ENCODE measurements at regions not wholly inside any gene's neighbourhood (a gene's known extent, or its start where the extent isn't known, plus 50 kb on each side); places are given as distances from the start of the nearest gene placed in this dataset.

DNA sequence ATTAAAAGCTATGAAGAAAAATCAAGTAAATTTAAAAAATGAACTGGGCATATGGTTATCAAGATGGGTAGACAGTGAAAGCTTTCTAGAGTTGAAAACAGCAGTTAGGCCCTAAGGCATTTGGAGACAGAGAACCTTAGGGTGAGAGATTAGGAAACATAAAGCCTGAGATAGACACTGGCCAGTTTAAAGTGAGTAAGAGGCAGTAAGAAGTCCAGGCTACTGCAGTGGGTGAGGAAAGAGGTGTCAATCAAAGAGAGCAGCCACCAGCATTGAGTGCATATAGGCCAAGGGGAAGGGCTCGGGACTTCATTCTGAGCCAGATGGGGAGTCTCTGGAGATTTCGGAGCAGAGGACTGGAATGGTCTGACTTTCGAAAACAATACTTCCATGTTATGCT, 1360.5 kb upstream of the ADGRL4 start:
- Histone ChIP-seq H3K23me2 (ENCODE audit: low read depth, low read length) (no peaks in the 10 kb centered on the region; the same call in 1 of the 2 replicates), H3K18ac (ENCODE audit: extremely low read depth, low read length) (no peak overlapping the region), H3K36me3 (ENCODE audit: control insufficient read depth in 2 of 4, insufficient read depth in 4 of 4, low read length in 3 of 4) (no peaks in the 10 kb centered on the region), H3K27me3 (replicated peaks in 1 of 4; ENCODE audit: control insufficient read depth in 3 of 4, extremely low read depth in 1 of 4, insufficient read depth in 3 of 4, low read length in 3 of 4) (no peaks in the 10 kb centered on the region), H2AFZ (ENCODE audit: low read length) (peak overlapping the region; percentile 85; the same call in 1 of the 2 replicates), H3K27ac (ENCODE audit: low read depth, low read length) (no peak overlapping the region), H4K91ac (replicated peaks; ENCODE audit: insufficient read length, low read length) (no peak overlapping the region), H3K9ac (replicated peaks in 1 of 4; ENCODE audit: extremely low read depth in 1 of 4, low read depth in 3 of 4, low read length in 3 of 4) (no peak overlapping the region), H3K4me2 (ENCODE audit: insufficient read depth in 1 of 2, low read depth in 2 of 2, low read length in 2 of 2) (no peak overlapping the region), H3K4me1 (replicated peaks in 1 of 4; ENCODE audit: control insufficient read depth in 3 of 4, insufficient read depth in 4 of 4, low read length in 3 of 4) (no peaks in the 10 kb centered on the region), H3K23ac (ENCODE audit: insufficient read length) (no peak overlapping the region), H2BK5ac (ENCODE audit: low read depth, low read length) (no peak overlapping the region), H2BK120ac (replicated peaks; ENCODE audit: low read depth, low read length) (no peak overlapping the region), H3K9me3 (ENCODE audit: insufficient read depth in 2 of 2, low read depth in 1 of 2, low read length in 1 of 2) (no peaks in the 10 kb centered on the region), H3K4me3 (ENCODE audit: extremely low read depth in 1 of 4, insufficient read depth in 2 of 4, low read depth in 3 of 4, low read length in 4 of 4) (no peak overlapping the region), H4K5ac (ENCODE audit: insufficient read length, low read depth, low read length) (no peak overlapping the region), H3K56ac (replicated peaks; ENCODE audit: insufficient read length, low read depth, low read length) (no peak overlapping the region), H2BK20ac (ENCODE audit: low read length) (no peak overlapping the region), H4K20me1 (replicated peaks in 1 of 2; ENCODE audit: control insufficient read depth in 1 of 2, insufficient read depth in 2 of 2, low read length in 2 of 2) (no peaks in the 10 kb centered on the region), H3K14ac (ENCODE audit: insufficient read length) (no peak overlapping the region), H2BK12ac (ENCODE audit: low read depth, low read length) (no peak overlapping the region), H2AK5ac (ENCODE audit: low read depth, low read length) (no peak overlapping the region), H2BK15ac (ENCODE audit: low read length) (no peak overlapping the region), H4K8ac (ENCODE audit: extremely low read depth, insufficient read depth, low read length) (no peak overlapping the region), H3K79me1 (ENCODE audit: low read depth, low read length) (no peaks in the 10 kb centered on the region), H3K79me2 (ENCODE audit: control insufficient read depth in 1 of 2, insufficient read depth in 2 of 2, low read length in 2 of 2) (no peaks in the 10 kb centered on the region), H3K4ac (replicated peaks; ENCODE audit: insufficient read length, low read depth, low read length) (no peak overlapping the region)
- 87% methylated on average over 3 of the region's 3 CpGs; no CpG with 5 or more reads in 1 of the 2 experiments for WGBS, 2 experiments (ENCODE audit: extremely low coverage in 1 of 2, insufficient coverage in 1 of 2, insufficient read length in 1 of 2, insufficient replicate concordance in 2 of 2, low coverage in 1 of 2, low lambda C conversion rate in 2 of 2, missing lambda C conversion rate in 1 of 2)
- POLR2A ChIA-PET (ENCODE audit: partially characterized antibody): no interaction called here
- FAIRE-seq (no peak), DNase-seq (ENCODE audit: low read depth in 1 of 2, low spot score in 2 of 2) (no peak)
- TF ChIP-seq CREB1 (IDR thresholded peaks at IDR 0.05) (no peak), POU5F1 (IDR thresholded peaks at IDR 0.05; ENCODE audit: low read depth, low read length) (no peak), TBP (IDR thresholded peaks at IDR 0.05; ENCODE audit: low read depth, low read length) (no peak), TCF12 (IDR thresholded peaks at IDR 0.05; ENCODE audit: low read depth, low read length) (no peak), GABPA (IDR thresholded peaks at IDR 0.05; ENCODE audit: borderline replicate concordance, insufficient read depth, low read length) (no peak), SRF (IDR thresholded peaks at IDR 0.05; ENCODE audit: low read depth, low read length) (no peak), EZH2 (IDR thresholded peaks at IDR 0.05; ENCODE audit: low read depth, low read length, severe bottlenecking) (no peak), CEBPB (IDR thresholded peaks at IDR 0.05; ENCODE audit: low read depth, low read length) (no peak), HDAC2 (IDR thresholded peaks at IDR 0.05; ENCODE audit: borderline replicate concordance in 1 of 2, low read depth in 2 of 2, low read length in 2 of 2) (no peak), BCL11A (IDR thresholded peaks at IDR 0.05; ENCODE audit: low read depth in 2 of 2, low read length in 2 of 2) (no peak), CHD2 (IDR thresholded peaks at IDR 0.05; ENCODE audit: low read length) (no peak), SIRT6 (IDR thresholded peaks at IDR 0.05; ENCODE audit: low read length) (no peak), NRF1 (IDR thresholded peaks at IDR 0.05; ENCODE audit: low read depth, low read length) (no peak), JUN (IDR thresholded peaks at IDR 0.05; ENCODE audit: low read depth, low read length) (no peak), ATF3 (IDR thresholded peaks at IDR 0.05; ENCODE audit: insufficient read depth, low read depth, low read length) (no peak), POLR2AphosphoS5 (IDR thresholded peaks at IDR 0.05; ENCODE audit: low read depth, low read length) (no peak)
- CTCF ChIA-PET (ENCODE audit: partially characterized antibody): interaction anchor here (0.6 kb wide), 1 partner anchor 487 kb away, joined by 3 read pairs; no protein-coding TSS in a partner anchor

Data from H1 (cell line).